NCI-H345 treated with DMSO at 0.1 percent for 48 hours (cell line): ENCODE measurements at regions not wholly inside any gene's neighbourhood (a gene's known extent, or its start where the extent isn't known, plus 50 kb on each side); places are given as distances from the start of the nearest gene placed in this dataset.
"Not testable (repeated sequence)": the region's sequence is repeated elsewhere in the genome, so short reads cannot be mapped to it uniquely, and the experiment has no call there.

ENCODE experiments used
- DNase-seq: peaks from one replicate; lab custom pipeline; 2025; ENCODE audit not compliant: unreplicated experiment; lab: John Stamatoyannopoulos, UW

DNA sequence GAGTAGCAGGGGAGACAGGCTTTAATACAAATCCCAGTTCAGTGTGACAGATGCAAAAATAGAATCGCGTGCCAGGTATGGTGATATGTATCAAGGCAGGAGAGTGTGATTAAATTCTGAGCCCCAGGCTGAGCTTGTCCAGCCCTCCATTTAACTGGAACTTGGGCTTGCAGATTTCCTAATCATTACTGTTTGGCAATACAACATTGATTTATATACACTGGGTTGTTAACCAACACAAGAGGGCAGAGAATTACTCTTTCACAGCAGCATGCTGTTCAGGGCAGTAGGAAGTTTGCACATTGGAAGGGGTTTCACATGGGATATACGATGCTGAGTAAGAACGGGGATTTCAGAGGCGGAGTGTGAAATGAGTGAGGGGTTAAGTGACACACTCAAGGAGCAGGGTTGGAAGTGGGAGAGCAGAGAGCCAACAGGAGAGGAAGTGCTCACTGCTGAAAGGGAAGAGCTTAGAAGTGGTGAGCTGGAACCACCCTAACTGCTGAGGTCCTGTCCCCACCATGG, 70.8 kb upstream of the ATXN1 start:
- no peak for DNase-seq

DNA sequence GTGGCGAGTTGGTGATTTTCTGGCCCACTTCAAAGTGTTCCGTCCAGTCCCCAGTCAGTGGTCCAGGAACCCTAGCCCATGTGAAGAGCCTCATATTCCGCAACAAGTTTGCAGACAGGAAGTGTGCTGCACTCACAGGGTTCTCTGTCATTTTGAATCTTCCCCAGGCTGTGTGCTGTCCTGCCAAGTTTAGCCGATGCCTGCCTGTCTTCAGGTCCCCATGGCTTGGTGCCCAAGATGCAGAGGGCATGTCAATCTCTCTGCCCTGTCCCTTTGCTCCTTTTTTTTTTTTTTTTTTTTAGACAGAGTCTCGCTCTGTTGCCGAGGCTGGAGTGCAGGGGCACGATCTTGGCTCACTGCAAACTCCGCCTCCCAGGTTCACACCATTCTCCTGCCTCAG, 69.9 kb upstream of the ATXN1 start:
- DNase-seq, result no peak

DNA sequence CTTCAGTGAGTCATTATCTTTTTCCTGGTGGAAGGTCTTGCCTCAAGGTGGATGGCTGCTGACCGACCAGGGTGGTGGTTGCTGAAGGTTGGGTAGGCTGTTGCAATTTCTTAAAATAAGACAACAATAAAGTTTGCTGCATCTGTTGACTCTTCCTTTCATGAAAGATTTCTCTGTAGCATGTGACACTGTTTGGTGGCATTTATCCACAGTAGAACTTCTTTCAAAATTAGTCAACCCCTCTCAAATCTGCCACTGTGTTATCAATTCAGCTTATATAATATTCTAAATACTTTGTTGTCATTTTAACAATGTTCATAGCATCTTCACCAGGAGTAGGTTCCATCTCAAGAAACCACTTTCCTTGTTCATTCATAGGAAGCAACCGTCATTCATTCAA, 66.8 kb upstream of the ATXN1 start:
- DNase-seq, result no peak

DNA sequence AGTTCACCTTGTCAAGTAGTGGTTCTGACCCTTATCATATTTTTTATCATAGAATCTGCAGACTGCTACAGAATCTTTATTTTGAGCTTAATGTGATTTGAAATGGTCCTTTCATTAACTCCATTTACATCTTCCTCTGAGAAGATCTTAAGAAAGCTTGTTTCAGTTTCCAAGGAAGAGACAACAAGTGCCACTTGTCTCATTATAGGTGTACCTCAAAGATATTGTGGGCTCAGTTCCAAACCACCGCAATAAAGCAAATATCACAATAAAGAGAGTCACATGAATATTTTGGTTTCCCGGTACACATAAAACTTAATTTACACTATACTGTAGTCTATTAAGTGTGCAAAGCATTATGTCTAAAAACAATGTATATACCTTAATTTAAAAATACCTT, 66.4 kb upstream of the ATXN1 start:
- no peak for DNase-seq

DNA sequence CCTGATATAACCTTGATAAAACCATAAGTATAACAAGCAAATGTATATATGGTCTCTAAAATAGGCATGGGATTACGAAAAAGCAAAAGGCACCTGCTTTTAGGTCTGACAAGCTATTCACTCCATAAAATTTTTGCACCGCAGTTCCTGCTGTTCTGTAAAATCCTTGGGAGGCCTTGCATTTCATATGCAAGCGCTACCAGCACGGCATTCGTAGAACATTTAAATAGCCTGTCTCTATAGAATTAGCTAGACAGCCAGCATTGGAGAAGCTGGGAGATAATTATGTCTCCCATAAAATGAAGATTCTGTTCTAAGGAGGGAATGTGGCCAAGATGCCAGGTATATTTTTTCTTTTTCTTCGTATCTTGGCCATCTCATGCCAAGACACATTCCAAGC, 64.5 kb upstream of the ATXN1 start:
- no peak for DNase-seq

DNA sequence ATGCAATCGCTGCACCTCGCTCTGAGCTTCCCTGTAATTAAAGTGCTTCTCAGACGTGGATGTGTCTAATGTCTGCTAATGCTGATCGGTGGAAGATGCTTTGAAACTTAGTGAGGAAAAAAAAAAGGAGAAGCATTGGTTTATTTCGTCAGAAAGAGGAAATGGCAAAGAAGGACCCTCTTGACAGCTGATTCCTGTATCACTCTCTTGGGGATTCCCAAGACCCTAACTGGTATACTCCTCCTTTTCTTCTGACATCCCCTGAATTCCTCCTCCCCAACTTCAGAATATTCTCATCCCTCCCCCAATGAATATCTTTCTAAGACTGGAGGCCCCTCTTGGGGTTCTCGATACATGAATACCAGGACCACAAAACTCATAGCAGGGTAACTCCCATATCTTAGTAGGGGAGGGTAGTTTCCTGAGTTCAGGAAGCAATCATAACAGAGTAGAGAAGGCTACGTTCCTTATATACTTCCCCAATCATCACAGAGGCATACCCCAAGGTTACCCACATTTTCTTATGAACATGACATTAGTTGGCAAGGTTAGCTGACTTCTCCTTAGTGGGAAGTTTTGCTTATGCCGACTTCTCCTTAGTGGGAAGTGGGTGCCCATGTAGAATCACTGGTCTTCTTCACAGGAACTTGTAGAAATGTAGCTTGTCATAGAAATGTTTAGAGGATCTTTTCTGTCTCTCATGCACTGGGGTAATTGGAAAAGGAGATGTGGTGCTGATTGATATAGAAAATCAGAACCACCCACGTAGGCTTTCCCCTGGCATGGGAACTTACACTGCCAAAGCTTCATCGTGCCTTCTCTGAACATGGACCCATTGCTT, 63.8 kb upstream of the ATXN1 start:
- no peak for DNase-seq

DNA sequence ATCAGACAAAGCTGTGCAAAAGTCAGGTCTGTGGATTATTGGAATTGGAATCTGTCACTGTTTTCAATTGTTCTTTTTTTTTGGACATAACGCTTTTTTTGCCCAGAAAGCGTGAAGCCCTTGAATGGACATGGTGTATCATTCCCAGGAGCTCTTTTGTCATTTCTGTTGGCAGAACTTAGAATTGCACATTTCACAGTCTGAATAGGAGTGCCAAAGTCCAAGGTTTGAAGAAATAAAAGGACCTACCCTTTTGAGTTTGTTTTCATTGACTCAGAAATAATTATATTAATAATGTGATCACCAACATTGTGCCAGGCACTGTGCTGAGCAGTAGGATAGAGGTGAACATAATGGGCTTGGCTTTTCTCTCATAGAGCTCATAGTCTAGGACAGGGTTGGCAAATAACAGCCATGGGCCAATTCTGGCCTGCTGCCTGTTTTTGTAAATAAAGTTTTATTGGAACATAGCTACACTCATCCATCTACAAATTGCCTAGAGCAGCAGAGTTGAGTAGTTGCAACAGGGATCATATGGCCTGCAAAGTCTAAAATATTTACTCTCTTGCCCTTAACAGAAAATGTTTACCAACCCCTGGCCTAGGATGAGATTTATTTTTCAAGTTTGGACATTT, 62.6 kb upstream of the ATXN1 start:
- DNase-seq, result no peak

DNA sequence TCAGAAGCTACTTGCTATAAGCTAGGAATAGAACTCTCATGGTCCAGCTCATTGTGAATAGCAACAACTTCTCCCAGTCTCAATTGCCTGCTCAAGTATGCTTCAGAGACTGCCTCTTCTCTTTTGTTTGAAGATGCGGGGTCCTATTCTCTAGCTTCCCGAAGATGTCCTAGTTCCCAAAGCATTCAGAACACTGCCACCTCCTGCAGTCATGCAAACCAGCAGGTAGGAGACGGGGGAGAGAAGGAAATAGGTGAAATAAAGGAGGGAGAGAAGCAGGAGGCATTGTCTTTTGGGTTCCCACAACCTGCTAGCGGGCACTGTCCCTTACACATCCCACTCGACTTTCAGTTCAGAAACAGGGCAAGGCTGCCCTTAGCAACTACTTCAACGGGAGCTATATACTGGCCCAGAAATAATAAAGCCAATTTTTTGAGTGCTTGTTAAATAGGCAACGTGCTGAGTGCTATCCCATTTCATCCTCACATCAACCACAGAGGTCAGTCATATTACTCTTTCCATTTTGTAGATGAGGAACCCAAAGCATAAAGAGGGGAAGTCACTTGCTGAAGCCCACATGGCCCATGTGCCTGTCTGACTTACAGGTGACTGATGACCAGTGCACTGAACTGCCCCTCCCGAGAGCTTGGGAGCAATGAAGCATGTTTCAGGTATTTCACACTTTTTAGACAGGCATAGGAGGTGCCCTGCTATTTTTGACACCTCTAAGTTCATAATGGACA, 61.9 kb upstream of the ATXN1 start:
- DNase-seq, result no peak

DNA sequence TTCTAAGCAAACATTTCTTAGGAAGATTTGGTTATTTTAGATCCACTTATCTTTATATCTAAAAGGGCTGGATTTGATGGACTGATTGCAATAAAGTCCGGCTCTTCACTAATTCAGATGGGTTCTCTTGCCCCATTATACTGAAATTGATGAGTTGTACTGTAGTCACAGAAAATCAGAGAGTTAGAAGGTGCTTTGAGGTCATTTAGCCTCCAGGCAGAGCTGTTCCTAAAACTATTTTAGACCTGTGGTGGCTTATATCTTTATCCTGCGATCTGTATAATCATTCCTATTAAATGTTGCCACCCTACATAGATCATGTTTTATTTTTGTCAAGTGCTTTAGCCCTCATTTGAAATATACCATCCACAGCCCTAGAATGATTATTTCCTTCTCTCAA, 61.3 kb upstream of the ATXN1 start:
- no peak for DNase-seq

DNA sequence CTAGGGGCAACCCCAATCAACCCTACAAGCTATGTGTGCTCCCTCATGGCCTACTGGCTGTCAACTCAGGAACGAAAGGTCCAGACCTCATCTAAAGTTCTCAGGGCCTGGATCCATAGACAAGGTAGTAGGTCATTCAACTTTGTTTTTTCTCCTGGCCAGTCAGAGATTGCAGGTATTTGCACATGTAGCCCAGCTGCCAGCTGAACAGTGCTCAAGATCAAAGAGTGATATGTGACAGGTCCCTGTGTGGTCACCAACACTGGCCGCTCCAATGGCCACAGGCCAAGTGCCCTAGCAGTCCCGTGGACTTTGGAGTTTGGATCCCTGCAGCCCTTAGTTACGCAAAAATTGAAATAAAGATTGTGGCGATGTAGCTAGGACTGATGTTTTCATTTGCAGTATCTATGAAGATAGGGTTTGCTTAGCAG, 60.6 kb upstream of the ATXN1 start:
- no peak for DNase-seq

DNA sequence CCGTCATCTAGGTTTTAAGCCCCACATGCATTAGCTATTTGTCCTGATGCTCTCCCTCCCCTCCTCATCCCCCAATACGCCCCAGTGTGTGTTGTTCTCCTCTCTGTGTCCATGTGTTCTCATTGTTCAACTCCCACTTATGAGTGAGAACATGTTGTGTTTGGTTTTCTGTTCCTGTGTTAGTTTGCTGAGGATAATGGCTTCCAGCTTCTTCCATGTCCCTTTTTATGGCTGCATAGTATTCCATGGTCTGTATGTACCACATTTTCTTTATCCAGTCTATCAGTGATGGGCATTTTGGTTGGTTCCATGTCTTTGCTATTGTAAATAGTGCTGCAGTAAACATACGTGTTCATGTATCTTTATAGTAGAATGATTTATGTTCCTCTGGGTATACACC, 59.0 kb upstream of the ATXN1 start:
- not testable (repeated sequence) for DNase-seq

DNA sequence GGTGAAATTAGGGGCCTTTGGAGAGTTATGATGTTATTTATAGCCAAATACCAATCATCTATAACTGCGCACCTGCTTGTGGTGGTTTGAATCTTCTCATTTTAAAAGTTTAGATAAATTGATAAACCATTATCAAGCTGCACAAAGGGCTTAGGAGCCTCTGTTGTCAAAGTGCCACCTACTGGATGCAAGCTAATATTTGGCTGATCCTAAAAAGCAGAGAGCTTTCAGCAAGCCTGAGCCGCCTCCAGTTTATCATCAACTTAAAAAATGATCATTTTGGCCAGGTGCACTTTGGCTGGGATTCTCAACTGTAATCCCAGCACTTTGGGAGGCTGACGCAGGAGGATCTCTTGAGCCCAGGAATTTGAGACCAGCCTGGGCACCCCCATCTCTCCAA, 58.5 kb upstream of the ATXN1 start:
- DNase-seq, result no peak

DNA sequence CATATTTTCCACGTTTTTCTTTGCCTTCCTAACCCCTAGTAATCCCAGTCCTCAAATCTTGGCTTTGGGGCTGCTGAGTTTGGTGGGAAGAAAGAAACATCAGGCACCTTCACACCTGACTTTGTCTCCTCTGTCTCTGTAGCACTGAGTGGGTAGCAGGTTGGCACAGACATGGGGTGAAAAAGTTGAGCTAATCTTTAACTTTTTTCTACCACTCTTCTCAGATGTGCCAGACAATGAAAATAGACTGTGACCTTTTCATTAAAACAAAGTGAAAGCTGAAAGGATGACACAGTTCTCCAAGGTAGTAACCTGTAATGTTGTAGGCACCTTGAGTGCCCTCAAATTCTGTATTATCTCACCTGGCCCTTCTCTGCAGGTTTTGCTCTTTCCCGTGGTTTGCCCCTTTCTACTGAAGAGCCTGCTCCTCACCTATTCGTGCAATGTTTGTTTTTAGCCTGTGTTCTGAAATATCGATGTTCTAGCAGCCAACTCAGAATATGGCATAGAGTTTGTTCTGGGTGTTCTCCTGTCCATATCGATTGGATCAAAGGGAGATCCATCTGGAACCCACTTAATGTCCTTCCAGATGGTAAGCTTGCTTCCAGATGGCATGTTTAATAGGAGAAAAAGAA, 57.8 kb upstream of the ATXN1 start:
- no peak for DNase-seq

DNA sequence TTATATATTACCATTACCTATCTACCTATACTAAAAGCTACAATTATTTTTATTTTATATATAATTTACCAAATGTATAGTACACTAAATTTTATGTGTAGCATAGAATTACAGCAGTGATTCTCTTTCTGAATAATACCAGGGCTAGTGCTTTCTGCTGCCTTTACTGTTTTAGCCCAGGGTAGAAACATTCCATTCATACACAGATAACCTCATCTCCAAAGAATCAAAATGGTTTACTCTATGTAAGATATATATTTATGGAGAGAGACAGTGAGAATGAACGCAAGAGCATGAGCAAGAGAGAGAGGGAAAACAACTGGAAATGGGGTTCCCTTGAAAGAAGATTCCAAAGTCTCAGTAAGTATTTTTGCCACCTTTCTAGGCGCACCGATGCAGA, 56.3 kb upstream of the ATXN1 start:
- DNase-seq, result no peak

DNA sequence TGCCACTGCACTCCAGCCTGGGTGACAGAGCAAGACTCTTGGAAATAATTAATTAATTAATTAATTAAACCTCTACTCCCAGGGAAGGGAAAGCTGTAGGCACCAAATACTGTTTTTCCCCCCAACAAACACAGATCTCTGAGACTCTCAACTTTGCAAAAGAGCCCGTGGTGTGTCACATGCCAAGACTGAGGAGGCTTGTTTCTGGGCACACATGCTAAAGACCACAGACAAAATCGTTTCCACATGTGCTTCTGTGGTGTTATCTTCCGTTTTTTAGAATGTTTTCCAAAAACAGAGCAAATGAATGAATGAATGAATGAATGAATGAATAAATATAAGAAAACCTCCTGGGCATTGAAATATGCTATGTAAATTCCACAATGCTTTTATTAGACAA, 55.6 kb upstream of the ATXN1 start:
- no peak for DNase-seq

DNA sequence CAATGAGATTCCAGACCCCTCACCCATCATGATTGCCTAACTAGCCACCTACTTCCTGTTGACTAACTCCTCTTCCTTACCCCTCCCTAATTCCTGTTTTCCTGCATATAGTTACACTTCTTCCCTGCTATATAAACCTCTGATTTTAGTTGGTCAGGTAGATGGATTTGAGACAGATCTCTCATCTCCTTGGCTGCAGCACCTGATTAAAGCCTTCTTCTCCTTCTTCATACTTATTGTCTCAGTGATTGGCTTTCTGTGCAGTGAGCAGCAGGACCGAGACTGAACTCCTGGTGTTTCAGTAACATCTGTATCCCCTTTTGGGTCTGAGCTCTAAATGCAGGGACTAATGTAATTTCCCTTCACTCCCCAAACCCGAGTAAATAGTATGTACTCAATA, 51.7 kb upstream of the ATXN1 start:
- no peak for DNase-seq

DNA sequence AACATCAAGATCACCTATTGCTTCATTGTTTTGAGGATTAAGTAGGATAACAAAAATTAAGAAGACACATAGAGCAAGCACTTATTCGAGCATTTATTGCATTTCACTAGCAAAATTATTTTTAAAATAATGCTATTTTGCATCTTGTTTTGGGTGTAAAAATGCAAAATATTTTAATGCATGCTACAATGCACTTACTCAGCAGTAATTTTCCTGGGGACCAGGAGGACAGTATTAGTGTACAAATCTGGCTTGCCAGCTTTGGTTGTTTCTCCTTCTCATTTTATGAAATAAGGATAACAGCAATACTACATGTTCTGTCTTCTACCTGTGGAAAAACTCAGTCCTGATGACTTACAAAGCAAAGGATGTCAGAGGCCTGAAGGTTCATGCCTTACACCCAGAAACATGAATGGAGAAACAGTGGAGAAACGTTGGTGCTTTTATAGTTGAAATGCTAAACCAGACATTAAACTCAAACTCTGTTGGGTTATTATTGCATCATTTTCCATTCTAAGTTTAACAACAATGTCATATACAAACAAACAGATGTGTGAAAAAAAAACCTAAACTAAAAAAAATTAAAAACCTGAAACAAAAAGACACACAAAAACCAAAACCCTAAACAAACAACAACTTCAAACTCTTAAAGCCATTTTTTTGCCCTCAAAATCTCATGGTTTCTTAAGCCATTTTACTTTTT, 50.2 kb upstream of the ATXN1 start:
- no peak for DNase-seq
